Adrenal gland (tissue), 9 donors: ENCODE measurements at regions not wholly inside any gene's neighbourhood (a gene's known extent, or its start where the extent isn't known, plus 50 kb on each side); places are given as distances from the start of the nearest gene placed in this dataset.

Experiments used
- DNase-seq, 7 donors: peaks; one replicate each; pipeline ENCODE4 v3.0.0-alpha.2; 2019 to 2020
- H3K27ac ChIP-seq, 5 donors: fragments of 200-600 bp; sonication (generic) in 4 of 5; 1 replicate in 3 of 5; 2 replicates in 2 of 5; pipeline versions ENCODE4 v1.5.1 to v1.8.0; 2016 to 2020; ENCODE audit warnings: mild to moderate bottlenecking in 1 of 5
- H3K27me3 ChIP-seq: fragments of 200-600 bp; 2 replicates; pipeline ENCODE4 v1.8.0; 2021
- H3K36me3 ChIP-seq, 2 donors: fragments of 200-600 bp; replicated peaks in 1 of 2; 1 replicate in 1 of 2; 2 replicates in 1 of 2; pipeline versions ENCODE4 v1.5.1 to v1.8.0; 2018 to 2022
- H3K4me1 ChIP-seq, 2 donors: fragments of 200-600 bp; replicated peaks in 1 of 2; 1 replicate in 1 of 2; 2 replicates in 1 of 2; pipeline versions ENCODE4 v1.5.1 to v1.8.0; 2018 to 2021
- H3K4me3 ChIP-seq, 4 donors: fragments of 200-600 bp; sonication (generic) in 3 of 4; one replicate each; pipeline ENCODE4 v1.5.1; 2016 to 2018
- H3K9me3 ChIP-seq, 3 donors: fragments of 200-600 bp; sonication (generic) in 1 of 3; replicated peaks in 1 of 3; 1 replicate in 2 of 3; 2 replicates in 1 of 3; pipeline versions ENCODE4 v1.5.1 to v1.8.0; 2016 to 2021
- CTCF ChIP-seq, 6 experiments: fragments of 450-650 bp in 4 of 6; fragments of 200-600 bp in 2 of 6; sonication (generic) in 1 of 6; IDR thresholded peaks; 1 replicate in 5 of 6; 2 replicates in 1 of 6; pipeline versions ENCODE4 v1.5.1 to v1.8.0; 2016 to 2021; ENCODE audit warnings: antibody characterized with exemption in 6 of 6, mild to moderate bottlenecking in 2 of 6, moderate library complexity in 1 of 6
- POLR2A ChIP-seq, 2 donors: fragments of 450-650 bp; IDR thresholded peaks; one replicate each; pipeline ENCODE4 v1.6.1; 2017; ENCODE audit warnings: antibody characterized with exemption in 2 of 2, mild to moderate bottlenecking in 2 of 2, moderate library complexity in 1 of 2
- WGBS, 4 donors: extraction: QIAGEN DNeasy Blood & Tissue Kit in 2 of 4; methylation state at CpG; one replicate each; pipeline versions ENCODE4 v1.1.5 to v1.1.7; 2013 to 2017; 5-methylcytosine and 5-hydroxymethylcytosine counted together
- intact Hi-C, 2 donors: fragments of 100-400 bp; cut with DNase I; formaldehyde crosslinking; loops; one replicate each; pipeline versions ENCODE4 v1.14.1 to v1.15.0; 2022 to 2023
- donor health status: healthy with polysubstance abuse.
- donor health status: Bipolar disorder and iron deficiency.
- donor health status: DM: yes; HTN: yes; CAD: no.
- donor health status: DM: no; HTN: no; CAD: no.
- donor health status: DM: no; HTN: no; CAD: no.

- Histone ChIP-seq H3K9me3 (no peaks in the 10 kb centered on the region), H3K36me3 (no peaks in the 10 kb centered on the region), H3K27ac (no peak overlapping the region), H3K4me1 (no peaks in the 10 kb centered on the region), H3K4me3 (no peak overlapping the region), H3K27me3 (no peaks in the 10 kb centered on the region)
- TF ChIP-seq POLR2A (IDR thresholded peaks at IDR 0.05) (no peak), CTCF (IDR thresholded peaks at IDR 0.05) (no peak)
- DNase-seq = no peak
- 40 to 52% (median 42%) methylated on average over 2 of the region's 2 CpGs for WGBS, 4 donors
- intact Hi-C loops = no loop called here
These were observed 531.1 kb upstream of the TLE4 start for GRCh38 chr9:79040671-79041070.

GRCh38 chr9:79041266-79041665, 530.5 kb upstream of the TLE4 start:
- TF ChIP-seq CTCF (IDR thresholded peaks at IDR 0.05) (no peak), POLR2A (IDR thresholded peaks at IDR 0.05) (no peak)
- Histone ChIP-seq H3K4me3 (no peak overlapping the region), H3K9me3 (no peaks in the 10 kb centered on the region), H3K27me3 (no peaks in the 10 kb centered on the region), H3K27ac (no peak overlapping the region), H3K4me1 (no peaks in the 10 kb centered on the region), H3K36me3 (no peaks in the 10 kb centered on the region)
- WGBS, 4 donors = 70 to 96% (median 74%) methylated on average over 1 of the region's 1 CpG
- intact Hi-C loops = no loop called here
- DNase-seq = no peak

- no peaks in the 10 kb centered on the region for H3K36me3 ChIP-seq
- WGBS, 4 donors = 67 to 82% (median 76%) methylated on average over 7 of the region's 7 CpGs
- no peaks in the 10 kb centered on the region for H3K9me3 ChIP-seq
- H3K4me1 ChIP-seq = no peaks in the 10 kb centered on the region
- no peak overlapping the region for H3K27ac ChIP-seq
- intact Hi-C loops = no loop called here
- no peak for TF ChIP-seq POLR2A (IDR thresholded peaks at IDR 0.05)
- no peak for TF ChIP-seq CTCF (IDR thresholded peaks at IDR 0.05)
- DNase-seq = no peak
- H3K27me3 ChIP-seq = no peaks in the 10 kb centered on the region
- no peak overlapping the region for H3K4me3 ChIP-seq
These were observed 527.8 kb upstream of the TLE4 start for GRCh38 chr9:79043916-79044315.

- WGBS, 4 donors = 71 to 86% (median 81%) methylated on average over 2 of the region's 2 CpGs
- no peak for DNase-seq
- Histone ChIP-seq H3K27me3 (no peaks in the 10 kb centered on the region), H3K4me1 (no peaks in the 10 kb centered on the region), H3K36me3 (no peaks in the 10 kb centered on the region), H3K9me3 (no peaks in the 10 kb centered on the region), H3K4me3 (no peak overlapping the region), H3K27ac (no peak overlapping the region)
- intact Hi-C loops = no loop called here
- TF ChIP-seq CTCF (IDR thresholded peaks at IDR 0.05) (no peak), POLR2A (IDR thresholded peaks at IDR 0.05) (no peak)
These were observed 525.4 kb upstream of the TLE4 start for GRCh38 chr9:79046401-79046800.
